ENCODE measurements at regions not wholly inside any gene's neighbourhood (a gene's known extent, or its start where the extent isn't known, plus 50 kb on each side); places are given as distances from the start of the nearest gene placed in this dataset. TPM values are rescaled to one million over a fixed set of nuclear protein-coding genes. Genes with fewer than 3 reads are reported as not detected.
A peak's percentile ranks its signal among the peaks of the same experiment; 100 is the strongest.
"Not testable (repeated sequence)": the region's sequence is repeated elsewhere in the genome, so short reads cannot be mapped to it uniquely, and the experiment has no call there.

DNA sequence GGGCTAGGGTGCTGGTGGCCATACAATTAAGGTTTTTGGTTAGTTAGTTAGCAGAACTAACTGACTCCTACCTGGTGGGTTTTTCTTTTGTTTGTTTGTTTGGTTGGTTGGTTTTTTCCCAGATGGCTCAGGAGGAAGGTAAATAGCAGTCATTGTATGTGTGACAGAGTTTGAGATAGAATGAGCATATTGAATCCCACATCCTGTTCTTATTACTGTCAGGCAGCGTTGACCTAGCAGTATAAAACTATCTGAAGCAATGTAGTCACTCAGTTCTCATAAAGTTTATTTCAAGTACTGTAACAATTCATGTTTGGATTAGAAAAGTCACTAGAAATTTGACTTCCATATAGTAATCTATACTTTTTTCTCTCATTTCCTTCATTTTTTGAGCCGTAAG, 113.5 kb upstream of the NBPF19 start:
- not testable (repeated sequence) for DNase-seq

DNA sequence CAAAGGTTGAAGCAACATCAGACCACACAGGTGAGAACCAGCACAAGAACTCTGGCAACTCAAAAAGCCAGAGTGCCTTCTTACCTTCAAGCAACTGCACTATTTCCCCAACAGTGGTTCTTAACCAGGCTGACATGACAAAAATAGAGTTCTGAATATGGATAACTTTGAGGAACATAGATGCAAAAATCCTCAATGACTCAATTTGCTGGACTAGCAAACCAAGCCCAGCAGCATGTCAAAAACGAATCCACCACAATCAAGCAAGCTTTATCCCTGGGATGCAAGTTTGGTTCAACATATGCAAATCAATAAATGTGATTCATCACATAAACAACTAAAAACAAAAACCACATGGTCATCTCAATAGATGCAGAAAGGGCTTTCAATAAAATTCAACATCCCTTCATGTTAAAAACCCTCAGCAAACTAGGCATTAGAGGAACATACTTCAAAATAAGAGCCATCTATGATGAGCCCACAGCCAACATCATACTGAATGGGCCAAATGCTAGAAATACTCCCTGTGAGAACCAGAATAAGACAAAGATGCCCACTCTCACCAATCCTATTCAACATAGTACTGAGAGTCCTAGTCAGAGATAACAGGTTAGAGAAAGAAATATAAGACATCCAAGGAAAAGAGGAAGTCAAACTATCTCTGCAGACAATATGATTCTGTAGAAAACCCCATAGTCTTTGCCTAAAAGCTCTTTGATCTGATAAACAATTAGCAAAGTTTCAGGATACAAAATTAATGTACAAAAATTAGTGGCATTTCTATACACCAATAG, 110.5 kb upstream of the NBPF19 start:
- DNase-seq = not testable (repeated sequence)

DNA sequence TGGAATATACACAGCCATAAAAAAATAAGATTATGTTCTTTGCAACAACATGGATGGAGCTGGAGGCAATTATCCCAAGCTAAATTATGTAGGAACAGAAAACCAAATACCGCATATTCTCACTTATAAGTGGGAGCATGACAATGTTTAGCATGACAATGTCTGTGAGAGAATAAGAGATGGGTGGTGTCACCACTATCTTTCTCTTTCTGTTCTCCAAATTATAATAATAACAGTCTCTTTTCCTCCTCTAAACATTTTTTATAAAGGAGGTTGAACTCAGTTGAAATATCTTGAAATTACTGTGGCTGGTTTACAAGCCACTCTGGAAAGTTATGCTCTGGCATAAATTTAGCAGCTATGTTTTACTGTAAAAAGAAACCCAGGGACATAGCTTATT, 108.4 kb upstream of the NBPF19 start:
- not testable (repeated sequence) for DNase-seq

GRCh38 chr1:149367472-149368044, 107.3 kb upstream of the NBPF19 start:
- DNase-seq = not testable (repeated sequence)

- DNase-seq = not testable (repeated sequence)
Measured at GRCh38 chr1:149368337-149368736, 106.5 kb upstream of the NBPF19 start.

DNA sequence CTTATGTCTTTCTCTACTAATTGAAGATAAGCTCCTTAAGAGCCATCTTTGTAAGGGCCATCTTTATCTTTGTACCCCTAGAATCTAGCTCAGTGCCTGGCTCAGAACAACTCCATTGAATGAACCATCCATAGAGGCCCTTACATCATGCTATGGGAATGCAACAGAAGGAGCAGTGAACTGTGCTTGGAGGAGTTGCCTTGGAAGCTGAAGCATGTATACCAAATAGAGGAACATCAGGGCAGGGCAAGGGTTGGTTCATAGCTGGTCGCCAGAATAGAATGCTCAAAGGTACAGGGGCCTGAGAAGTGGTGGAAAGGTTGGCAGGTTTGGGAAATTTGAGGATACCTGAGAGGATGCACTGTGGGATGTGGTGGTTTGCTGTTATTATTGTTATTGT, 105.8 kb upstream of the NBPF19 start:
- not testable (repeated sequence) for DNase-seq

GRCh38 chr1:149371955-149372354, 102.9 kb upstream of the NBPF19 start:
- not testable (repeated sequence) for DNase-seq

DNA sequence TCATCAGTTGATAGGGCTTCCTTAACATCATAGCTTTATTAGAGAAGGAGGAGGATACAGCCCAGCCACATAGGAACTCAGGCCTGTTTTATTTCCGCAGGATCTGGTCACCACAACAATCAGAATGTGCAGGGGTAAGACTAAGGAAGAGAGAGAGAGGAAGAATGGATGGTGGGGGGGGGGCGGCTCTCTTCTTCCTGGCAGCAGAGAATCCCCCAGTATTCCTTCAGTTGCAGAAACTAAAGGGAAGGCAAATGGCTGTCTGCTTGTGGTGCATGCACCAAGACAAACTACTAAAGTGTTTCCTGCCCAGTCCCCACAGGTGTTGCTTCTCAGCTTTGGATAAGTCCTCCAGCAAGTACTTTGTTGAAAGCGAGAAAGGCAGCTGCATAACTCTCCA, 96.4 kb upstream of the NBPF19 start:
- DNase-seq = not testable (repeated sequence)

DNA sequence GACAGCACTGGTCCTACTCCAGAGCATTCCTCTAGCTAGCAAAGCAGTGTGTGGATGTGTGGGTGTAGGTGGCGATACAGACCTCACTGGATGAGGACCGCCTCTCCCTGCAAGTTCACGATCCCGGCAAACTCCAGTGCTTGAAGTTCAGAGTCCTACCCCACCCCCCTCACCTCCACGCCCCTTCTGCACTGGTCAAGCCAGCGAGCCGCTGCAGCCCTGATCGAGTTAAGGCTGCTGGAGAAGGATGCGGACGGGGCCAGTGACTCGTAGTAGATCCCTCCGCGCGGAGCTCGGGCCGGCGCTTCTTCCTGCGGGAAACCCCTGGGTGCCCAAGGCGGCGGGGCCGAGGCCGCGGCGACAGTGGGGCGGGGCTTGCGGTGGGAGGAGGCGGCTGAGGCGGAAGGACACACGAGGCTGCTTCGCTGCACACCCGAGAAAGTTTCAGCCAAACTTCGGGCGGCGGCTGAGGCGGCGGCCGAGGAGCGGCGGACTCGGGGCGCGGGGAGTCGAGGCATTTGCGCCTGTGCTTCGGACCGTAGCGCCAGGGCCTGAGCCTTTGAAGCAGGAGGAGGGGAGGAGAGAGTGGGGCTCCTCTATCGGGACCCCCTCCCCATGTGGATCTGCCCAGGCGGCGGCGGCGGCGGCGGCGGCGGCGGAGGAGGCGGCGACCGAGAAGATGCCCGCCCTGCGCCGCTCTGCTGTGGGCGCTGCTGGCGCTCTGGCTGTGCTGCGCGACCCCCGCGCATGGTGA, 84.5 kb upstream of the NBPF19 start:
- DNase-seq = peak; percentile 73

GRCh38 chr1:149390931-149391330, 83.9 kb upstream of the NBPF19 start:
- DNase-seq = not testable (repeated sequence)

- not testable (repeated sequence) for DNase-seq
Measured at GRCh38 chr1:149395802-149396201, 79.0 kb upstream of the NBPF19 start.

GRCh38 chr1:149398527-149398926, 76.3 kb upstream of the NBPF19 start:
- not testable (repeated sequence) for DNase-seq

DNA sequence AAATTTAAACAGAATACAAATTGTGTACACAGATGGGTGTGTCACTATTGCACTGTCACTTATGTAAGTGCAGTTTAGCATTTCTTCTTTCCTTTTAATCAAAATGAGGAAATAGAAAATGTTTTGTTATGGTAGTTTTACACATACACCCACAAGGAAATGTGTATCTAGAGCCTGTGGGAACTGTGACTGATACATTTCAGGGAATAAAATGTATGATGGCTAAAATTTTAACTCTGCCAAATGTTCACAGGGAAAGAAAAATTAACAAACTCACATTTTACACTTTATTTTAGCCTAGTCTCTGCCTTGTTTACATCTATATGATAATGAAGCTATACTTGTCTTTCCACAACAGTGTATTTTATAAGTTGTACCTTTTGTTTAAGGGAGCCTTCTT, 66.4 kb upstream of the NBPF19 start:
- not testable (repeated sequence) for DNase-seq

- DNase-seq = not testable (repeated sequence)
Measured at GRCh38 chr1:149415373-149415772, 59.5 kb upstream of the NBPF19 start.

DNA sequence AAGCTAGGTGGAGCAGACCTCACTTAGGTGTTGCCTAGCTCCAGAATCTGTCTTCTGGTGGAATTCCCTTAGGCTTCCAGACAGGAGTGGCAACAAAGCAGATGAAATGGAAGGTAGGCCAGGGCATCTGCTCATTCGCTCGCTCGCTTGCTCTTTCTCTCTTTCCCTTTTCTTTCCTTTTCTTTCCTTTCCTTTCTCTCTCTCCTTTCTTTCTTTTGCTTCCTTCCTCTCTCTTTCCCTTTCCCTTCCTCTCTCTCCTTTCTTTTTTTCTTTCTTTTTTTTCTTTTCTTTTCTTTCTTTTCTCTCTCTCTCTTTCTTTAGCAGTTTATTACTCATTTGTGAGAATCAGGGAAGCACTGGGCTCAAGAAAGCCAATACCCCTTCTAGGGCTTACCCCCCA, 56.1 kb upstream of the NBPF19 start:
- not testable (repeated sequence) for DNase-seq

DNA sequence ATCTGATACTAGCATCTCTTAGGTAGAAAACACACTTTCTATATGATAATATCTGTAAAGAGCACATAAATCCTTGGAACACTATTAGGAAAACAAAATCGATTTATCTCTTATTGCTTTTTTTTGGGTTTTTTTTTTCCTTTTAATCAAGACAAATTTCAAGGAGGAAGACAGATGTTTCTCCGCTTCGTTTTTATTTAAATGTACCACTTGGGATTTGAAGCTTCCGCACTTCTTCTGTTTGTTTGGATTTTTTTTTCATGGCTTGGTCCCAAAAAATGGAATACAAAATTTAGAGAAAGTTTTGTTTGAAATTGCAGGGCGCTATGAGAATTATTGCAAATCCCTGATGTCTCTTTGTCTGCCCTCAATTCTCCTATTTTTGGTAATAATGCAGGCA, 51.7 kb upstream of the NBPF19 start:
- DNase-seq = peak; percentile 20

Small RNAs in the stretch of these regions (small RNA-seq; reads per million reads assigned to genes)
- 77.4 reads per million, percentile 96 among the genes with 10 or more reads in this experiment for gene RF00100 (ENCODE audit: low replicate concordance)
- not detected for gene RNU1-59P (ENCODE audit: low replicate concordance)
